ENCODE measurements at regions not wholly inside any gene's neighbourhood (a gene's known extent, or its start where the extent isn't known, plus 50 kb on each side); places are given as distances from the start of the nearest gene placed in this dataset.

GRCh38 chr22:48070760-48071159 is 1308.3 kb downstream of the TBC1D22A start:
- no peak for TF ChIP-seq CTCF (IDR thresholded peaks at IDR 0.05)
- no peak for TF ChIP-seq POLR2A (IDR thresholded peaks at IDR 0.05)

All from esophagus squamous epithelium (tissue), 4 donors.